ENCODE measurements at regions not wholly inside any gene's neighbourhood (a gene's known extent, or its start where the extent isn't known, plus 50 kb on each side); places are given as distances from the start of the nearest gene placed in this dataset.
"Not testable (repeated sequence)": the region's sequence is repeated elsewhere in the genome, so short reads cannot be mapped to it uniquely, and the experiment has no call there.

DNA sequence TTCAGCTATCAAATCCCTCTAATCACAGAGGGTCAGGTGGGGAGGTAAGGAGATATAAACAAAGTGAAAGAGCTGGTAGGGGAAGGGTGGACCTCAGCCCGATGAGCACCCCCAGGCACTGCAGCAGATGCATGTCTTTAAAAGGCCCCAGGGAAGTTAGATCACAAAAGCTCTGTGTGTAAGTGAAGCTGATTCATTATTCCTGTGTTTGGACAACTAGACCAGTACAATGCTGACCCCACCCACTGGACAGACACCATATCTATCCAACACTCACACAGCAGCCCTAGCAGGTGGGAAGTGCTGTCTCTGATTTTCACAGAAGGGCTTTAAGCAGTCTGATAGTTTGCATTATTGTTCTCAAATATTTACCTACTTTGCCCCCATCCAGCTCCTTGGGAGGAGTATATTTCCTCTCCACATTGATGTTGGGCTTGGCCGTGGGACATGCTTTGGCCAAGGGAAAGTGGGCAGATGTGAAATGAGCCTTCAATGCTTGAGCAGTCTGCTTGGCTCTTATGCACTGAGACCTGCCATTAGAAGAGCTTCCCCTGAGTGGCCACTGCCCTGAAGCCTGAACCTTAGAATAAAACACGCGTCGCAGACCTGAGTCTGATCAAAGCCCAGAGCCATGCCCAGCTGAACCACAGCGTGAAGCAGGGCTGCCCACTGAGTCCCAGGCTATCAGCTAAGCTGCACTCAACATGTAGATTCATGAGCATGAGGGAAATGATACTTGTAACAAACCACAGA, 111.4 kb downstream of the COPS8 start:
- peak; percentile 32 for DNase-seq

DNA sequence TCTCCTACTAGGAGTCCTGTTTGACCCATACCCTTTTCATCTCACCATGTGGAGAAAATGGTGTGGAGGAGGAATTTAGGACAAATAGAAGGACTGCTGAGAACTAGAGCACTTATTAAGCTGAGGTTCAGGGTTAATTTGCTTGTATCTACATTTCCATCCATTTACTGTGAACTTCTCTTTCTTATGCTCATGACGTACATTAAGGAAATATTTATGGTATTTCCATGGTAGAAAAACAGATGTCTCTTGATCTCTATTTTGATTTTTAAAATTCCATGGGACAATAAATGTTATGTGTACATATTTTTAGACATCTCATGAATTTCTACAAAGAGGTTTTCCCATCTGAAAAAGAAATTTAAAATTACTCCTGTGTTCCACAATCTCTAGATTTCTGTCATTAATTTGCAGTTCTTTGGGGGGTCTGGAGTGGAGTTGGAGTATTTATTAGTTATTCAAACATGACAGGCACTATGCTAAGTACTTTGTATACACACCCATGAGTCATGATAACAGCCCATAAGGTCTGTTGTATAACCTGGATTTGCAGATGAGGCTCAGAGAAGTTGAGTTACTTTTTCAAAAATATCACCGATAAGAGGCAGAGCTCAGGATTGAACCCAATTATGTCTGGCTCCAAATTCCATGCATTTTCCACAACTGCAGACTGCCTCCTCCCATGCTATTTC, 112.6 kb downstream of the COPS8 start:
- no peak for DNase-seq

DNA sequence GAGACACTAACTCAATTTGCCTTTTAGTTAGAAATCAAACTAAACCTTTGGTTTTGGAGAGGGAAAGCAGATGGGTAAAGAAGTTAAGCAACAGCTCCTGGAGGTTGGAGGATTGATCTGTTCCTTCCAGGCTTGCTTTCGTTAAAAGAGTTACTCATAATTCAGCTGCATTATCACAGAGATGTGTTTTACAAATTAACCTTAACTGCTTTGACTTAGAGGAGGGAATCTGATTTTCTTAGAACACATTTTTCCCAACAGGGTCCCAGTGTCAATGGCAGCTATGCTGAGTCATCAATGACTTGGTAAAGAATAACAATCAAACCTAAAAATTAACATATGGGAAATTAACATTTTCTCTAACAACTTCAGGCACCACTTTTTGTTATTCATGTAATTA, 113.4 kb downstream of the COPS8 start:
- no peak for DNase-seq

DNA sequence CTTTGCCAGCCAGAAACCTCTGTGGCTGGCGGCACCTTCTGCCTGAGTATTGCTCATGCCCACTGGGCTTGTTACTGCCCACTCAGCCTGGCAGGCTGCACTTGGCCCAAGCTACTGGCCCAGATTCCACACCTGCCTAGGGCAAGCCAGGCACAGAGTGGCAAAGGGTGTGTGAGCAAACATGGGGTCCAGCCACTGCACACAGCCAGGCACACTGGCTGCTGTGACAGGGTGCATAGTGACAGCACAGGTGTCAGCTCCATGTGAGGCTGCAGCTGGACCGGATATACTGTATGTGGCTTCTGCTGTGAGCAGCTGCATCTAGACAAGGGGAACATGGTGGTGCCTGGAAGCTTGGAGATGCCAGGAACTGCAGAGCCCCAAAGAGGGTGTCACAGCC, 113.9 kb downstream of the COPS8 start:
- DNase-seq: no peak

DNA sequence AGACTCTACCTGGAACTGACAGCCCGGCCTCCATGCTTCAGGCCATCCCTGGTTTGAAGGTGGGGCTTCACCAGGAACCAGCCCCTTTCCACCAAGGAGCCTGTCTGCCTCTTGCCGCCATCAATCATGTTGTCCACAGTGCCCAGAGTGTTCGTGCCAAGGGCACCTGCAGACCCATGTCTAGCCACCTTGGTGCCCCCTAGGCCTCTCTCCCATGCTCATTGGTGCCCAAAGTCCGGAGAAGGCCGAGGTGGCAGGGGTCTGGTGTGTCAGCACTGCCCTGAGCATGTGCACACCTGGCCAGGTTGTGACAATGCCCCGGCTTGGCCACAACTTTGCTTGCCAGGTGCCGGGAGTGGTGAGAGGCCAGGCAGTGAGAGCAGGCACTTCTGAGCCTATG, 114.8 kb downstream of the COPS8 start:
- DNase-seq: no peak

DNA sequence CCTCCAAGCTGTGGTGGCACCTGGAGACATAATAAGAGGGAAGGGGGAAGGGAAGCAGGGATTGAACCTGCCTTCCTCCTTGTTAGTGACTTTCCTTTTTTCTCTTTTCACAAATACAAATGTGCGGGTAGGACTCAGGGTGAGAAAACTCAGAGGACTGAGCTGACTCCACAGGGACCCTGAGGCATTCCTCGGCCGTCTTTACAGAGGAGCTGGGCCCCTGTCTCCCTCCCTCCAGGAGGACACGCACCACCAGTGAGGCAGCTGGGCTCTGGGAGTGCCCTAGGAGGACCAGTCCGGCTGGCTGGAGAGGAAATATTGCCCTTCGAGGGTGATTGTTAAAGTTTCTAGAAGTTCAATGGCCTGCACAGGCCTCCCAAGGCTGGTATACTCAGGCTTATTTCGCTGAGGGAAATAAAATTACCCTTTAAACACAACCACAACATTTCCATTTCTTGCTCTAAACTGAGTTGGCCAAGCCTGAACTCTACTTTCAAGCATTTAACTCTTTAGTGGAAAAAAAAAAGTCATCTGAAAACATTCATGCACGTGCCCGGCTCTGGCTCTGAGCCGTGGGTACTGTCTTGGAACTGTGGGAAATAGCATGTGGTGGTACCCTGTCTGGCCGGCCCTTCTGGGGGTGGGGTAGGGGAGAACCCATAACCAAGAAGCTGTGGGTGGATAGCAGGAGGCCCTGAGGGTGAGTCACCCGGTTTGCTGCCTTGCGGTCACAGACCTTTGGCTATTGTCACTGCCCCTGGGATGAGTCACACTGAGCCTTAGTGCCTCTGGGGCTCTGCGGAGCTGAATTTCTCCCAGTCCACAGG, 116.0 kb downstream of the COPS8 start:
- peak; percentile 79 for DNase-seq

DNA sequence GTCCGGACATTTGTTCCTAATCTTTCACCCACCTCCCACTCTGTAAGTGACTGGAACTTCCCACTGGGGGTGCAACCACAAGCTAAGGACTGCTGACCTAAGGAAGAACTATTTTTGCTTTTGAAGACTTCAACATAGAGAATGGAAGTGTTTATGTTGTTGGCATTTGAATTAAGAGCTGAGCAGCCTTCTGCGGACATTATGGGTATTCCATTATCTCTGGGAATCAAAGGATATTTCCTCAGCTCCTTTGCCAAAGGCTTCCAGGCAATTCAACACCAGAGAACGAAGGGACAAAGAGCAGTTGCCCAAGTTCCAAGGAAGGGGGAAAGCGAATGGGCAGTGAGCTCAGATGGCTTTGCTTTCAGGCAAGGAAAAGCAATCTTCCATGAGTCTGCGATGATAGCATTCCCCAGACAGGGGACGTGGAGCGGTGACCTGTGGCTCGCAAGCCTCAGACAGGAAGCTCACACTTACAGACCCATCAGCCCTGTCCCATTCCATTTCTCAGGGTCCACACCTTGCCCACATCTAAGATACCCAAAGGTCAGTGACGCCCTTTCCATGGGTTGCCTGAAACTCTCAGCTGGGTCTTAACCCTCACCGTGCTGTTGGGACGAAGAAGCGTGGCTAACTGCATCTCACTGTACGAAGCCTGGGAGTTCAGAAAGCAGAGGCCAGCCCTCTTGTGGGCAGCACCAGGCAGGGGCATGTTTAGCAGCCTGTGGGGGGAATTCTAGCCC, 116.8 kb downstream of the COPS8 start:
- peak; percentile 45 for DNase-seq

DNA sequence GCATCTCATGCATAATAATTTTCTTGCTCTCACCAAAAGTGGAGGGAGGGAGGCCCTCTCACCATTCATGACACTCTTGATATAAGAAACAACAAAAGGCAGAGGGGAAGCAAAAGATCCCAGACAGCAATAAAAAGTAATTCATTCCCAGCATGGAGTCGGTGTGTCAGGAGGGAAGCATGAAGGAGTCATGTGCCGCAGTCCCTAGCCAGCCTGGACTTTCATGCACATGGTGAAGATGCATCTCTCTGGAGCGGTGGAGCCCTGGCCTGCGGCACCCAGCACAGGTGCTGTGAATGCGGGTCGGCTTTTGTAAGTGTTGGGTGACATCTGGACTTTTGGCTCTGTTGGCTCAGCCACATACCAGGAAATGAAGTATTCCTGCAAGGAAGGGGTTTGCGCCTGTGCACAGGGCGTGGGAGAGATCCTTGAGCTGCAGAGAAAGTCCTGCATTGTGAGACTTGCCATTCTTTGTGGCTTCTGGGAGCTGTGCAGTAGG, 119.4 kb downstream of the COPS8 start:
- no peak for DNase-seq

DNA sequence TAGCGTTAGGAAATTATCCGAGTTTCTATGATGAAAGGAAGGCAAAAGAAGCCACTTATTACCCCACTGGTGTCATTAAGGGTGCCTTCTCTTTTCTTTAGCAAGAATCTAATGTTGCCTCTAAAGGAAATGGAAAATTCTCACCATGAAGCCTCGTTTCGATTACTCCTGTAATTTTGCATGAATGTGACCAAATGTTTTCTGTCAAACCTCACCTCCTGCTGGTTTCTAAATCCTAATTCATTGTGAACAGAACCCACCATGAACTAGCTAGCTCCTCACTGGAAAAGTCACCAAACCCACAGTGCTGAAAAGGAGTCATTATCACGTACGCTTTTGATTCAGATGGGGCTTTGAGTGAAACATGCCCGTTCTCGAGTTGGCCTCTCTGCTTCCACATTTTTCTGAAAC, 119.9 kb downstream of the COPS8 start:
- DNase-seq: no peak

DNA sequence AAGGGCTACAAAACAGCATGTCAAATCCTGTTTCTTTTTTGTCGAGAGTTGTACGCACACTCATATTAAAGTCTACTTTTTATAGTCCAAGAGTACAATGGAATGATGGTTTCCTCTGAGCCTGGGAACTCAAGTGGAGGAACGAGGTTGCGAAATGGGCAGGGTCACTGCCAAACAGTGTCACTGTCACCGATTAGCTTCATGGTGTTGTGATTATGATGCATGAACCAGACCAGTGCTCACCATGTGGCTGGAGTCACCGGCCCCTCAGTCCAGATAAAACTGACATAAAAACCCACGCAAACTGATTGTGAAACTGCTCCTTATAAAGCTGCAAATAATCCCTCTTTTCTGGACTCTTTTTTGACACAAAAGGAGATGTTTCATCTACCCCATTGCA, 122.0 kb downstream of the COPS8 start:
- no peak for DNase-seq

DNA sequence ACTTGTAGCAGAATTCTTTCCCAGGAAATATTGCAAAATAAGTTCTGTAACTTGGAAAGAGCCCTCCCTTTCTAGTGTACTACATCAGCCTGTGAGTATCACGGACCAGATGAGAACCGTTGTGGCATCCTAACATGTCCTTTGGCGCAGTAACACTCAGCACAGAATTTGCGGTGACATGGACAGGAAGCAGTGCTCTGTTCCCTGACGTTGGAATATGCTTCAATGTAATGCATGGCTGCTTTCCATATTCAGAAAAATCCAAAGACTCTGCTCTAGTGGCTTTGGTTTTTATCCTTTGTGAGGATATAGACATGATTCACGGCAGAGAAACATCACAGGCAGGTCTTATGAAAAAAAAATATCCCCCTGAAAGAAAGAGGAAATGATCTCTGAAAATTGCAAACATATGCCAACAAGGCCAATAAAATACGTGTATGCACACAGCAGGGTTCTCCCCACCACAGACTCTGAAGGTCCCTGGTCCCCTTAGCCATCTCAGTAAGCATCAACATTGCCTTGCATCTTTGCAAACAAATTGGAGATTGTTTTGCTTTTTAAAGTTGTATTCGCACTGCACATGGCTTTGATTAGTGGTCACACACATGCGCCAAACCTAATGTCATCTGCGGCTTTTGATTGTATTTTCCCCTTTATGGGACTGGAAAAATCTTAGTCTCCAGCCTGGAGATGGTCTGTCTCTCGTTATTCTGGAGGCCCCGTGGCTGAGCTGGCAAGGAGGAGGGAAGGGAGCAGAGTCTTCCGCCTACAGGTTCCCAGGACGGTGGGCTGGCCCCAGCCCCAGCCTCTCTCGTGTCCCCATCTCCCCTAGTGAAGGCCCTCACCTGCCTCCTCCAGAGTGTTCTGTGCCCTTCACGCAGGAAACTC, 122.9 kb downstream of the COPS8 start:
- DNase-seq: no peak

DNA sequence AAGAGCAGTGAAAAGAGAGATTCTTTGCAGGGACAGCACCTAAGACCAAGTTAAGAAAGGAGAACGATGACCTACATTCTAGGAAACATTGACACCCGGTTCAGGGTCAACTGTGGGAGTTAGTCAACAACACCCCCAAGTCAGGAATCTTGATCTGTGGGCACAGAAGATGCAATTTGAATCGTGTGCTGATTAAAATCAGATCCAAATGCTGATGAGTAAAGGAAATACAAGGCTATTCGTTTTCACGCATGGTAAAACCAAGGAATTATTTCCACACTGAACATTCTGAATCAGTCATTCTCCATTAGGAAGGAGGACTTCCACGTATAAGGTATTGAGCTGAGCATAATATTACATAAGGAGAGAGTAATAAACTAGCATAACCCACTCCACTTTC, 124.2 kb downstream of the COPS8 start:
- no peak for DNase-seq

DNA sequence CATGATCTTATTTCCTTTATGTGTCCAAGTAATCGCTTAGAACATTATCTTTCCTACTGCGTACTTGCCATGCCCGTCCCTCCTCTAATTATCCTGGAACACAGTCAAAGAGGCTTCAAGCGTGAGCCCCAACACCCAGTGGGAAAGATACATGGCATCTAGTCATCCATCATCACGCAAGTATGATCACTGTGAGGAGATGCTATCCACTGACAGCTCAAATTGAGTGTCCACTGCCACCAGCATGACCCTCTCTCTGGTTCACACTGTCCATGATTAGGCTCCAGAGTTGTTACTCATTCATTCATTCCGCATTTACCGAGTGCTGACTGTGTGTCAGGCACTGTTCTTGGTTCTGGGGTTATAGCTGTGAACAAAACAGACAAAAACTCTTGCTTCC, 124.6 kb downstream of the COPS8 start:
- DNase-seq: no peak

DNA sequence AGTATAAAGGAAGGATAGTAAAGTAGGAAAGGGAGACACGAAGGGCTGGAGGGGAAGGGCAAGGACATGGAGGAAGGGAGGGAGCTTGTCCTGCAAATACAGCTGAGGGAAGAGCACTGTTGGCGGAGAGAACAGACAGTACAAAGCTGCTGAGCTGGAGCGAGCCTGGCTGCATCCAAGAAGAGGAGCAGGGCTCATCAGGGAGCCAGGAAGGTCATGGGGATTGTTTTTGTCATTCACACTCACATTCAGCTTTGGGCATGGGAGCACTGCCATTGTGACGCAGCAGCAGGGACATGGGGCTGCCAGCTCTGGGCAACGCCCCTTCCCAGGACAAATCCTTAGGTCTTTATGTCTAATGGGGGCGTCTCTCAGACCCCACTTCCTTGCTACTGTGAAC, 125.1 kb downstream of the COPS8 start:
- DNase-seq: no peak

DNA sequence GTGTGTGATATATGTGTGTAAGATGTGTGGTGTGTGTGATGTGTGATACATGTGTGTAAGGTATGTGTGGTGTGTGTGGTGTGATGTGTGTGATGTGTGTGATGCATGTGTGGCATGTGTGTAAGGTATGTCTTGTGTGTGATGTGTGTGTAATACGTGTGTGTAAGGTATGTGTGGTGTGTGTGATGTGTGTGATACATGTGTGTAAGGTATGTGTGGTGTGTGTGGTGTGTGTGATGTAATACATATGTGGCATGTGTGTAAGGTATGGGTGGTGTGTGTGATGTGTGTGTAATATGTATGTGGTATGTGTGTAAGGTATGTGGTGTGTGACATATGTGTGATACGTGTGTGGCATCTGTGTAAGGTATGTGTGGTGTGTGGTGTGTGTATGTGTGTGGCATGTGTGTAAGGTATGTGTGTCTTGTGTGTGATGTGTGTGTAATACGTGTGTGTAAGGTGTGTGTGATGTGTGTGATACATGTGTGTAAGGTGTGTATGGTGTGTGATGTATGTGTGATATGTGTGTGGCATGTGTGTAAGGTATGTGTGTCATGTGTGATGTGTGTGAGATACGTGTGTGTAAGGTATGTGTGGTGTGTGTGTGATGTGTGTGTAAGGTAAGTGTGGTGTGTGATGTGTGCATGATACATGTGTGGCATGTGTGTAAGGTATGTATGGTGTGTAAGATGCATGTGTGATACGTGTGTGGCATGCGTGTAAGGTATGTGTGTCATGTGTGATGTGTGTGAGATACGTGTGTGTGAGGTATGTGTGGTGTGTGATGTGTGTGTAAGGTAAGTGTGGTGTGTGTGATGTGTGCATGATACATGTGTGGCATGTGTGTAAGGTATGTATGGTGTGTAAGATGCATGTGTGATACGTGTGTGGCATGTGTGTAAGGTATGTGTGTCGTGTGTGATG, 126.9 kb downstream of the COPS8 start:
- not testable (repeated sequence) for DNase-seq

DNA sequence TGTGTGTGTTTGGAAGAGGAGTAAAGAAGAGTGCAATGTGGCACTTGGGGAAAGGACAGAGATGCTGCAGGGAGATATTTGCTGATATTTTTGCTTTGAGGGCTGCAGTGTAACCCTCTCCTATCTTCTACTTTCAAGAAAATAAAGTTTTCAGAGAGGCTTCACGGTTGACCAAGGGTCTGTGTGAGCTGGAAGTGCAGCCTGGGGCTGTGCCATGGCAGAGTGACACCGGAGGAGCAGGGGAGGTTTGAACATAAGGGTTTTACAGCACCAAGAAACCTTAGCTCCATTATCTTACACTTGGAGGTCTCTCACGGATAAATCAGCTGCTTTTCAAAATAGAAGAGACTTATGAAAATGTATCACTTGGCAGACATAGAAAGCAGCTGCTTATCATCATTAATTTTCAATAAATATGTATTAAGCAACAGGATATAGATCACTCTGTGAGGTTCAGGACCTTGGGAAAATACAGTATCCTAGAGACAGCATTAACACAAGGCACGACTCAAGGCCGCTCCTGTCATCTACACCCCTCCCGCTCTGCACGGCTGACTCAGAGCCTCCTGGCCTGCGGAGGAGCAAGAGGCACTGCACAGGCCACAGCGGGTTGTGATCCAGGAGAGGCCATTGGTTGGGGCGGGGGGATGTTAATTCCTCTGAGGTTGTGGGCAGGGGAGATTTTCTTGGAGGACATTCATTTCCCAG, 127.8 kb downstream of the COPS8 start:
- peak; percentile 6 for DNase-seq

DNA sequence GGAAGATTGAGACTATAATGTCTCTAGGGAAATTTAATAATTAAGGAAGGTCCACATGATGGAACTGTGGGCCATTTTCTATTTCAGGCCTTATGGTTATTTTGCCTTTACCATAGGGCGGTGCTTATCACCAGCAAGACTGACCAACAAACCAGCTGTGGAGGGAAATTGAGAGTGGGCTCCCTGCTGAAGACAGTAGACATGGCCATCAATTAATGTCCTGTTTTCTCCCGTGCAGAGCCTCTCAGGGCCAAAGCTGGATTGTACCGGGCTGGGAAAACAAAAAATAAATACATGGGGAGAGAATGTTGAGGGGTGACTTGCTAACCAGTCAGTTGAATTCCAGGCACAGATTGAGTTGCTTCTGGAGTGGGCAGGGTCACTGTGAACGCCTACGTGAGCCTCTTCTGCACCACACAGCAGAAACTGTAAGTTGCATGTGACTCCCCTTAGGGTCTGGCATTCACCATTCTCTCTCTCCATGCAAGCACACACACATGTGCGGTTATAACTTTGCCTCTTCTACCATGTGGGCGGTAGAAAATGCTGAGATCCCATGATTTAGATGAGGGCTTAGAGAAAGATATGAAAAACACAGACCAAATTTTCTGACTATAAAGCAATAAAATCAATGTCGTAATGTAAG, 128.5 kb downstream of the COPS8 start:
- DNase-seq: no peak

DNA sequence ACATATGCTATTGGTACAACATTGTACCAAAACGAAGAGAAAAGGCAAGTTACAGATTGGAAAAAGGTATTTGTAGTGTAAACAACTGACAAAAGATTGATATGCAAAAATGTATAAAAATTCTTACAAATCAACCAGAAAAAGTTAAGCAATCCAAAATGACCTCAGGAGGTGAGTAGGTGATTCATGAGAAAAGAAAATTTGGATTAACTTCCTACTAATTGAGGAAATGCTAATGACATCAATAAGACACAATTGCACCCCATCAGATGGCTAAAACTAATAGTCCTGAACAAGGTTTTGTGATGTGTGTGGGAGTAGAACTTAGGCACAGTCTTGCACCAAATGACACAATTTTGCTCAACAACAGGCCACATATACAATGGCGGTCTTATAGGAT, 129.3 kb downstream of the COPS8 start:
- DNase-seq: no peak

DNA sequence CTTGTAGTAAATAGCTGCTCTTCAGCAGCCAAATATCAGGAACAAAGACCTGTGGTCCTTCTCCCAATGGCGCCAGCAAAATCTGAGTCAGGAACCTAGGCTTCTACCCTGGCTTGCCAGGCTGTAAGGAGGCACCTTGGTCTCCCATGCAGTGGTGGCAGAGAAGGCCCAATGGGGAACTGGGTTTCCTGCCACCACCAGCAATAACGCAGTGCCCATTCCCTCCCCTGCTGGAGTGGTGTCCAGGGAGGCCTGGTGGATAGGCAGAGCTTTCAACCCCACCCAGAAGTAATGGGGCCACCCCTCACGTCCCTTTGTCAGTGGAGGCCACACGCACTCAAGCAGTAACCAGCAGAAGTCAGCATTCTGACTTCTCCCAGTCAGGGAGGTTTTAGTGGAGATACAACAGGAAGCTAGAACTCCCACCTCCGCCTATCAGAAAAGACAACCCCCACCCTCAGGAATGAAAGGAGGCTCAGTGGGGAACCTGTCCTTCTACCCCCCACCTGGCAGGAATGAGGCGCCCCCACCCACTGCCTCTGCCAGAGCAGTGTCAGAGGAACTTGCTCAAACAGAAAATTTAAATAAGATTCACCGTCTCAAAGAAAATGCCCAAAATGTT, 132.4 kb downstream of the COPS8 start:
- DNase-seq: no peak
